ENCODE measurements at regions not wholly inside any gene's neighbourhood (a gene's known extent, or its start where the extent isn't known, plus 50 kb on each side); places are given as distances from the start of the nearest gene placed in this dataset.

DNA sequence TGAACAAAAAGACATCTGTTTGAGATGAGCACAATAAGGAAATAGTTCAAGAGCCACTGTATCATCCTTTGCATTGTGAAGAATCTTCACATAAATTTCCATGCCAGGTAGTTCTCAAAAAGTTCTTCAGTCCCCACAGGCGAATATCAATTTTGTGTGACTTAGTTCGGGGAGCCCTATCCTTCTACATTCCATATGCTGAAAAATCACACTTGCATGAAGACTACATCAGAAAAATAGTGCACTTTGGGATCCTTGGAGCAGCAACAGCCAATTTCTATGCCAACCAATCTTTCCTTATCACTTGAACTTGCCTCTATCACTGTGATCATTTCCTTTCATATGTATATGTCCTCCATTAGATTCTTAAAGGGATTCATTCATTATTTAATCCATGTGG lies 830.6 kb upstream of the POU3F3 start:
- TF ChIP-seq, protein P1, sequence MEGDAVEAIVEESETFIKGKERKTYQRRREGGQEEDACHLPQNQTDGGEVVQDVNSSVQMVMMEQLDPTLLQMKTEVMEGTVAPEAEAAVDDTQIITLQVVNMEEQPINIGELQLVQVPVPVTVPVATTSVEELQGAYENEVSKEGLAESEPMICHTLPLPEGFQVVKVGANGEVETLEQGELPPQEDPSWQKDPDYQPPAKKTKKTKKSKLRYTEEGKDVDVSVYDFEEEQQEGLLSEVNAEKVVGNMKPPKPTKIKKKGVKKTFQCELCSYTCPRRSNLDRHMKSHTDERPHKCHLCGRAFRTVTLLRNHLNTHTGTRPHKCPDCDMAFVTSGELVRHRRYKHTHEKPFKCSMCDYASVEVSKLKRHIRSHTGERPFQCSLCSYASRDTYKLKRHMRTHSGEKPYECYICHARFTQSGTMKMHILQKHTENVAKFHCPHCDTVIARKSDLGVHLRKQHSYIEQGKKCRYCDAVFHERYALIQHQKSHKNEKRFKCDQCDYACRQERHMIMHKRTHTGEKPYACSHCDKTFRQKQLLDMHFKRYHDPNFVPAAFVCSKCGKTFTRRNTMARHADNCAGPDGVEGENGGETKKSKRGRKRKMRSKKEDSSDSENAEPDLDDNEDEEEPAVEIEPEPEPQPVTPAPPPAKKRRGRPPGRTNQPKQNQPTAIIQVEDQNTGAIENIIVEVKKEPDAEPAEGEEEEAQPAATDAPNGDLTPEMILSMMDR (IDR thresholded peaks at IDR 0.05; ENCODE audit: insufficient read depth, low read length, poor library complexity, severe bottlenecking): no peak
- TF ChIP-seq EZH2phosphoT487 (conservative IDR thresholded peaks at IDR 0.05; ENCODE audit: low read length): no peak
- H3K4me2 ChIP-seq (ENCODE audit: low read depth, low read length, poor library complexity, severe bottlenecking): no peak overlapping the region
- no peaks in the 10 kb centered on the region for H3K36me3 ChIP-seq (ENCODE audit: low read length)
- H3K9ac ChIP-seq (ENCODE audit: low read length): no peak overlapping the region
- H3K27ac ChIP-seq (ENCODE audit: low read depth, low read length): no peak overlapping the region
- no peaks in the 10 kb centered on the region for H3K79me2 ChIP-seq (ENCODE audit: insufficient read depth, low read length)
- H3K4me3 ChIP-seq (ENCODE audit: insufficient read depth, low read length, poor library complexity, severe bottlenecking): no peak overlapping the region
- no peaks in the 10 kb centered on the region for H4K20me1 ChIP-seq (ENCODE audit: low read depth, low read length)
- H3F3A ChIP-seq (ENCODE audit: insufficient read depth): no peaks in the 10 kb centered on the region
- H3K9me3 ChIP-seq (ENCODE audit: insufficient read depth, low read length): no peaks in the 10 kb centered on the region
- no peaks in the 10 kb centered on the region for H3K9me2 ChIP-seq (replicated peaks; ENCODE audit: insufficient read depth, low read length)
- no peak overlapping the region for H2AFZ ChIP-seq (ENCODE audit: low read depth, low read length, severe bottlenecking)
- no peaks in the 10 kb centered on the region for H3K27me3 ChIP-seq (ENCODE audit: low read length)

GRCh38 chr2:104023765-104024164 lies 830.1 kb upstream of the POU3F3 start:
- Histone ChIP-seq H4K20me1 (ENCODE audit: low read depth, low read length) (no peaks in the 10 kb centered on the region), H2AFZ (ENCODE audit: low read depth, low read length, severe bottlenecking) (no peak overlapping the region), H3K9me2 (replicated peaks; ENCODE audit: insufficient read depth, low read length) (no peaks in the 10 kb centered on the region), H3K9me3 (ENCODE audit: insufficient read depth, low read length) (no peaks in the 10 kb centered on the region), H3K9ac (ENCODE audit: low read length) (no peak overlapping the region), H3K27me3 (ENCODE audit: low read length) (no peaks in the 10 kb centered on the region), H3K4me3 (ENCODE audit: insufficient read depth, low read length, poor library complexity, severe bottlenecking) (no peak overlapping the region), H3K27ac (ENCODE audit: low read depth, low read length) (no peak overlapping the region), H3F3A (ENCODE audit: insufficient read depth) (no peaks in the 10 kb centered on the region), H3K4me2 (ENCODE audit: low read depth, low read length, poor library complexity, severe bottlenecking) (no peak overlapping the region), H3K36me3 (ENCODE audit: low read length) (no peaks in the 10 kb centered on the region), H3K79me2 (ENCODE audit: insufficient read depth, low read length) (no peaks in the 10 kb centered on the region)
- no peak for TF ChIP-seq EZH2phosphoT487 (conservative IDR thresholded peaks at IDR 0.05; ENCODE audit: low read length)
- TF ChIP-seq, protein P1 (IDR thresholded peaks at IDR 0.05; ENCODE audit: insufficient read depth, low read length, poor library complexity, severe bottlenecking): no peak

- H3K9ac ChIP-seq (ENCODE audit: low read length): no peak overlapping the region
- H2AFZ ChIP-seq (ENCODE audit: low read depth, low read length, severe bottlenecking): no peak overlapping the region
- H3K79me2 ChIP-seq (ENCODE audit: insufficient read depth, low read length): no peaks in the 10 kb centered on the region
- no peaks in the 10 kb centered on the region for H3K36me3 ChIP-seq (ENCODE audit: low read length)
- no peaks in the 10 kb centered on the region for H3F3A ChIP-seq (ENCODE audit: insufficient read depth)
- H3K4me3 ChIP-seq (ENCODE audit: insufficient read depth, low read length, poor library complexity, severe bottlenecking): no peak overlapping the region
- no peaks in the 10 kb centered on the region for H3K9me3 ChIP-seq (ENCODE audit: insufficient read depth, low read length)
- H3K27ac ChIP-seq (ENCODE audit: low read depth, low read length): no peak overlapping the region
- H3K27me3 ChIP-seq (ENCODE audit: low read length): no peaks in the 10 kb centered on the region
- no peak for TF ChIP-seq EZH2phosphoT487 (conservative IDR thresholded peaks at IDR 0.05; ENCODE audit: low read length)
- TF ChIP-seq, protein P1 (IDR thresholded peaks at IDR 0.05; ENCODE audit: insufficient read depth, low read length, poor library complexity, severe bottlenecking): no peak
- no peaks in the 10 kb centered on the region for H3K9me2 ChIP-seq (replicated peaks; ENCODE audit: insufficient read depth, low read length)
- no peaks in the 10 kb centered on the region for H4K20me1 ChIP-seq (ENCODE audit: low read depth, low read length)
- H3K4me2 ChIP-seq (ENCODE audit: low read depth, low read length, poor library complexity, severe bottlenecking): no peak overlapping the region
Observed at GRCh38 chr2:104025295-104025694, 828.6 kb upstream of the POU3F3 start.
